GM12878 (cell line): ENCODE measurements at regions not wholly inside any gene's neighbourhood (a gene's known extent, or its start where the extent isn't known, plus 50 kb on each side); places are given as distances from the start of the nearest gene placed in this dataset.

Source experiments
- ATAC-seq: fragments of 200-7000 bp; cut with Tn5 transposase; 3 replicates; pipeline ENCODE4 v1.9.1; 2020; ENCODE audit warnings: mild to moderate bottlenecking, moderate library complexity
- BruUV-seq: library from RNA; stranded (reverse); fragments of 400-500 nt; replicated peaks from 2 replicates; lab custom pipeline; 2021; lab: Mats Ljungman, UMichigan
- CTCF ChIA-PET: fragments of 300-600 bp; sonication (Branson Sonifier 250); formaldehyde crosslinking; extraction: SDS; loops from one replicate; lab custom pipeline; 2021; ENCODE audit warnings: inconsistent platforms; lab: Yijun Ruan, JAX
- POLR2A ChIA-PET: fragments of 350-600 bp; formaldehyde crosslinking; extraction: SDS; loops from one replicate; lab custom pipeline; 2021; ENCODE audit warnings: inconsistent platforms; lab: Charles Lee
- RAD21 ChIA-PET: fragments of 300-600 bp; sonication (Branson Sonifier 250); formaldehyde crosslinking; loops from one replicate; lab custom pipeline; 2023; ENCODE audit warnings: antibody characterized with exemption; ENCODE audit not compliant: unreplicated experiment; lab: Charles Lee
- SMC1A ChIA-PET: fragments of 300-600 bp; sonication (Branson Sonifier 250); formaldehyde crosslinking; loops from one replicate; lab custom pipeline; 2023; ENCODE audit not compliant: unreplicated experiment, uncharacterized antibody; lab: Charles Lee
- DNase-seq: peaks from one replicate; pipeline ENCODE4 v3.0.0-alpha.2; 2011; ENCODE audit warnings: low read depth, low spot score
- FAIRE-seq: peaks from 3 replicates; lab custom pipeline; 2011; peaks lifted over from hg19 to GRCh38; lab: Jason Lieb, UNC
- H2AFZ ChIP-seq: 2 replicates; pipeline ENCODE4 v1.6.0; 2011; ENCODE audit warnings: low read depth, low read length, control low read depth; ENCODE audit not compliant: control insufficient read depth
- H3K27ac ChIP-seq: 2 replicates; pipeline ENCODE4 v1.5.1; 2011; ENCODE audit warnings: control low read depth; ENCODE audit not compliant: control insufficient read depth, insufficient read depth
- H3K27me3 ChIP-seq, 2 experiments: replicated peaks in 1 of 2; 2 replicates each; pipeline versions ENCODE4 v1.6.0 to v1.6.1; 2011; ENCODE audit warnings: low read length in 1 of 2; ENCODE audit not compliant: control insufficient read depth in 2 of 2, insufficient read depth in 2 of 2
- H3K36me3 ChIP-seq, 2 experiments: 2 replicates each; pipeline ENCODE4 v1.5.1; 2011; ENCODE audit warnings: low read length in 1 of 2; ENCODE audit not compliant: control insufficient read depth in 2 of 2, insufficient read depth in 2 of 2
- H3K4me1 ChIP-seq: 2 replicates; pipeline ENCODE4 v1.6.1; 2011; ENCODE audit warnings: mild to moderate bottlenecking, low read length, moderate library complexity, mixed read lengths; ENCODE audit not compliant: control insufficient read depth, insufficient read depth
- H3K4me2 ChIP-seq: 2 replicates; pipeline ENCODE4 v1.6.0; 2011; ENCODE audit warnings: control low read depth; ENCODE audit not compliant: control insufficient read depth, insufficient read depth
- H3K4me3 ChIP-seq: fragments of 200-600 bp; sonication (generic); 2 replicates; pipeline ENCODE4 v1.5.1; 2016
- H3K79me2 ChIP-seq: 2 replicates; pipeline ENCODE4 v1.6.0; 2011; ENCODE audit warnings: low read length; ENCODE audit not compliant: control insufficient read depth, insufficient read depth
- H3K9ac ChIP-seq: 2 replicates; pipeline ENCODE4 v1.8.0; 2011; ENCODE audit warnings: low read length, control low read depth, mixed read lengths; ENCODE audit not compliant: control insufficient read depth, insufficient read depth
- H3K9me3 ChIP-seq: replicated peaks from 3 replicates; pipeline ENCODE4 v1.5.1; 2011; ENCODE audit warnings: mild to moderate bottlenecking, low read length; ENCODE audit not compliant: control insufficient read depth, insufficient read depth
- H4K20me1 ChIP-seq: 2 replicates; pipeline ENCODE4 v1.6.0; 2011; ENCODE audit not compliant: control insufficient read depth, insufficient read depth
- ATF7 ChIP-seq: fragments of 450-650 bp; IDR thresholded peaks from 2 replicates; pipeline ENCODE4 v1.6.1; 2016; ENCODE audit warnings: low read depth, mild to moderate bottlenecking
- BACH1 ChIP-seq: fragments of 450-650 bp; IDR thresholded peaks from 2 replicates; pipeline ENCODE4 v1.6.1; 2017; ENCODE audit warnings: mild to moderate bottlenecking, borderline replicate concordance
- CHD1 ChIP-seq: IDR thresholded peaks from 2 replicates; pipeline ENCODE4 v1.6.1; 2012; ENCODE audit warnings: low read depth, low read length, improper control_type of control experiment
- CHD4 ChIP-seq: fragments of 200-600 bp; sonication (generic); IDR thresholded peaks from 2 replicates; pipeline ENCODE4 v1.6.1; 2016; ENCODE audit warnings: mild to moderate bottlenecking
- CREM ChIP-seq: IDR thresholded peaks from 2 replicates; pipeline ENCODE4 v1.6.1; 2014; ENCODE audit warnings: antibody characterized with exemption, low read depth
- ESRRA ChIP-seq: IDR thresholded peaks from 2 replicates; pipeline ENCODE4 v1.6.1; 2012; ENCODE audit warnings: mild to moderate bottlenecking, low read length, improper control_type of control experiment
- HSF1 ChIP-seq: fragments of 150-350 bp; IDR thresholded peaks from 2 replicates; pipeline ENCODE4 v1.6.1; 2014; ENCODE audit warnings: mild to moderate bottlenecking, low read depth, low read length
- IRF3 ChIP-seq: fragments of 450-650 bp; IDR thresholded peaks from 2 replicates; pipeline ENCODE4 v1.6.1; 2014; ENCODE audit warnings: mild to moderate bottlenecking
- KLF5 ChIP-seq: fragments of 450-650 bp; IDR thresholded peaks from 2 replicates; pipeline ENCODE4 v1.6.1; 2014; ENCODE audit warnings: mild to moderate bottlenecking; ENCODE audit not compliant: partially characterized antibody
- NFIC ChIP-seq: IDR thresholded peaks from 2 replicates; pipeline ENCODE4 v1.6.1; 2012; ENCODE audit warnings: low read depth, mild to moderate bottlenecking, inconsistent platforms, low read length, moderate library complexity
- NR2C2 ChIP-seq: IDR thresholded peaks from 2 replicates; pipeline ENCODE4 v1.6.1; 2011; ENCODE audit warnings: borderline replicate concordance, low read depth; ENCODE audit not compliant: control insufficient read depth, insufficient read length
- NR2F1 ChIP-seq: fragments of 450-650 bp; conservative IDR thresholded peaks from 2 replicates; pipeline ENCODE4 v1.6.1; 2017; ENCODE audit warnings: mild to moderate bottlenecking
- PBX3 ChIP-seq: IDR thresholded peaks from 2 replicates; pipeline ENCODE4 v1.6.1; 2011; ENCODE audit warnings: mild to moderate bottlenecking, low read depth, low read length, moderate library complexity; ENCODE audit not compliant: insufficient replicate concordance
- STAT1 ChIP-seq: fragments of 450-650 bp; conservative IDR thresholded peaks from 2 replicates; pipeline ENCODE4 v1.6.1; 2014; ENCODE audit warnings: antibody characterized with exemption, mild to moderate bottlenecking
- TARDBP ChIP-seq: IDR thresholded peaks from 2 replicates; pipeline ENCODE4 v1.6.1; 2016; ENCODE audit warnings: borderline replicate concordance
- USF1 ChIP-seq: IDR thresholded peaks from 2 replicates; pipeline ENCODE4 v1.6.1; 2011; ENCODE audit warnings: borderline replicate concordance, low read depth, mild to moderate bottlenecking, moderate library complexity, mixed read lengths, low read length; ENCODE audit not compliant: insufficient read depth; ENCODE audit errors: extremely low read length
- ZNF274 ChIP-seq: IDR thresholded peaks from one replicate; pipeline ENCODE4 v1.8.0; 2011; ENCODE audit not compliant: insufficient read length, insufficient read depth
- ZNF687 ChIP-seq: fragments of 450-650 bp; IDR thresholded peaks from 2 replicates; pipeline ENCODE4 v1.6.1; 2017; ENCODE audit warnings: mild to moderate bottlenecking, moderate library complexity
- WGBS: methylation state at CpG from one replicate; pipeline ENCODE4 v1.1.6; 2016; ENCODE audit warnings: low lambda C conversion rate; ENCODE audit not compliant: insufficient replicate concordance, insufficient coverage; ENCODE audit errors: missing lambda C conversion rate; 5-methylcytosine and 5-hydroxymethylcytosine counted together
- in situ Hi-C: fragments of 300-500 bp; cut with MboI; formaldehyde crosslinking; loops from 9 replicates; pipeline ENCODE4 v1.14.3; 2018; ENCODE audit warnings: mixed read lengths
- intact Hi-C: fragments of 100-400 bp; cut with micrococcal nuclease; formaldehyde crosslinking; loops from one replicate; pipeline ENCODE4 v1.14.2; 2022; ENCODE audit not compliant: unreplicated experiment

- H3K9me3 ChIP-seq = no peaks in the 10 kb centered on the region
- H3K4me2 ChIP-seq = no peak overlapping the region
- H4K20me1 ChIP-seq = no peaks in the 10 kb centered on the region
- in situ Hi-C loops = no loop called here
- intact Hi-C loops = no loop called here
- H3K36me3 ChIP-seq = no peaks in the 10 kb centered on the region
- ATAC-seq (no peak), FAIRE-seq (no peak), DNase-seq (no peak)
- RAD21 ChIA-PET = no interaction called here
- BruUV-seq = no TSS peak
- no peaks in the 10 kb centered on the region for H3K79me2 ChIP-seq
- CTCF ChIA-PET = no interaction called here
- SMC1A ChIA-PET = no interaction called here
- no peak overlapping the region for H2AFZ ChIP-seq
- no peak overlapping the region for H3K27ac ChIP-seq
- POLR2A ChIA-PET = no interaction called here
- no peaks in the 10 kb centered on the region for H3K4me1 ChIP-seq
- H3K27me3 ChIP-seq = no peaks in the 10 kb centered on the region
- H3K4me3 ChIP-seq = no peak overlapping the region
- H3K9ac ChIP-seq = no peak overlapping the region
- WGBS = 11% methylated on average over 6 of the region's 6 CpGs
- no peak for TF ChIP-seq CHD4
- no peak for TF ChIP-seq NFIC
- TF ChIP-seq NR2F1 = no peak
- no peak for TF ChIP-seq NR2C2
- TF ChIP-seq BACH1 = no peak
- TF ChIP-seq CREM = no peak
- TF ChIP-seq STAT1 = no peak
- TF ChIP-seq ZNF687 = no peak
- TF ChIP-seq ESRRA = no peak
- no peak for TF ChIP-seq USF1
- no peak for TF ChIP-seq IRF3
- no peak for TF ChIP-seq TARDBP
- no peak for TF ChIP-seq CHD1
- TF ChIP-seq ZNF274 = no peak
- TF ChIP-seq PBX3 = no peak
- TF ChIP-seq HSF1 = no peak
- no peak for TF ChIP-seq ATF7
- TF ChIP-seq KLF5 = no peak
Measured at GRCh38 chr2:146258071-146258470, 1586.8 kb upstream of the ACVR2A start.
